OCI-LY7 (cell line): ENCODE measurements at regions not wholly inside any gene's neighbourhood (a gene's known extent, or its start where the extent isn't known, plus 50 kb on each side); places are given as distances from the start of the nearest gene placed in this dataset.
"Not testable (repeated sequence)": the region's sequence is repeated elsewhere in the genome, so short reads cannot be mapped to it uniquely, and the experiment has no call there.

ENCODE experiments used
- BruUV-seq: library from RNA; stranded (reverse); fragments of 400-500 nt; replicated peaks from 2 replicates; lab custom pipeline; 2021; lab: Mats Ljungman, UMichigan
- CTCF ChIA-PET: fragments of 300-600 bp; sonication (Branson Sonifier 250); formaldehyde crosslinking; loops from one replicate; lab custom pipeline; 2022; ENCODE audit warnings: antibody characterized with exemption; ENCODE audit not compliant: unreplicated experiment; lab: Charles Lee
- POLR2A ChIA-PET: fragments of 300-600 bp; sonication (Branson Sonifier 250); formaldehyde crosslinking; loops from one replicate; lab custom pipeline; 2022; ENCODE audit warnings: antibody characterized with exemption; lab: Charles Lee
- DNase-seq: peaks from one replicate; pipeline ENCODE4 v3.0.0-alpha.2; 2015; ENCODE audit warnings: low spot score
- H2AFZ ChIP-seq: fragments of 200-600 bp; sonication (generic), shearing (Covaris generic); 2 replicates; pipeline ENCODE4 v1.6.1; 2014; ENCODE audit warnings: mild to moderate bottlenecking, antibody characterized with exemption, low read length, moderate library complexity
- H3K27ac ChIP-seq: fragments of 200-600 bp; sonication (generic); 2 replicates; pipeline ENCODE4 v1.5.1; 2014; ENCODE audit warnings: mixed run types, low read depth, mild to moderate bottlenecking, moderate library complexity, low read length, inconsistent platforms; ENCODE audit not compliant: poor library complexity, severe bottlenecking
- H3K36me3 ChIP-seq: fragments of 200-600 bp; sonication (generic); 2 replicates; pipeline ENCODE4 v1.6.1; 2014; ENCODE audit warnings: mild to moderate bottlenecking, antibody characterized with exemption, low read length, moderate library complexity, mixed read lengths; ENCODE audit not compliant: insufficient read depth
- H3K4me1 ChIP-seq: fragments of 200-600 bp; sonication (generic); 2 replicates; pipeline ENCODE4 v1.5.1; 2014; ENCODE audit warnings: mild to moderate bottlenecking, low read length; ENCODE audit not compliant: insufficient read depth, poor library complexity, severe bottlenecking
- H3K4me2 ChIP-seq: fragments of 200-600 bp; sonication (generic); 2 replicates; pipeline ENCODE4 v1.6.1; 2014; ENCODE audit warnings: mild to moderate bottlenecking, low read length
- H3K4me3 ChIP-seq: fragments of 200-600 bp; sonication (generic); 2 replicates; pipeline ENCODE4 v1.5.1; 2014; ENCODE audit warnings: mild to moderate bottlenecking, low read depth, low read length; ENCODE audit not compliant: poor library complexity, severe bottlenecking
- H3K79me2 ChIP-seq: fragments of 200-600 bp; sonication (generic); 2 replicates; pipeline ENCODE4 v1.6.1; 2016; ENCODE audit warnings: low read depth, mild to moderate bottlenecking, low read length, moderate library complexity, mixed read lengths; ENCODE audit not compliant: insufficient read depth
- H3K9me2 ChIP-seq: fragments of 200-600 bp; sonication (generic); 2 replicates; pipeline ENCODE4 v1.6.1; 2016; ENCODE audit warnings: mild to moderate bottlenecking, low read length, mixed read lengths; ENCODE audit not compliant: insufficient read depth
- H3K9me3 ChIP-seq: fragments of 200-600 bp; sonication (generic); 2 replicates; pipeline ENCODE4 v1.6.1; 2014; ENCODE audit warnings: mild to moderate bottlenecking, mixed run types, low read length, mixed read lengths
- H4K20me1 ChIP-seq: fragments of 200-600 bp; sonication (generic); 2 replicates; pipeline ENCODE4 v1.6.1; 2014; ENCODE audit warnings: mild to moderate bottlenecking, antibody characterized with exemption, low read length, moderate library complexity, mixed read lengths; ENCODE audit not compliant: insufficient read depth
- EZH2phosphoT487 ChIP-seq: fragments of 200-600 bp; sonication (generic); IDR thresholded peaks from 2 replicates; pipeline ENCODE4 v1.6.1; 2018; ENCODE audit warnings: low read depth, borderline replicate concordance, mild to moderate bottlenecking, mixed run types, antibody characterized with exemption, low read length, moderate library complexity, mixed read lengths
- intact Hi-C: fragments of 100-400 bp; cut with micrococcal nuclease; formaldehyde crosslinking; loops from one replicate; pipeline ENCODE4 v1.10.0; 2022; ENCODE audit not compliant: unreplicated experiment
- TF ChIP-seq, protein P1 (sequence below): fragments of 200-600 bp; sonication (generic); conservative IDR thresholded peaks from 2 replicates; pipeline ENCODE4 v1.5.1; 2014; ENCODE audit warnings: mild to moderate bottlenecking, antibody characterized with exemption, low read length, moderate library complexity, mixed read lengths

DNA sequence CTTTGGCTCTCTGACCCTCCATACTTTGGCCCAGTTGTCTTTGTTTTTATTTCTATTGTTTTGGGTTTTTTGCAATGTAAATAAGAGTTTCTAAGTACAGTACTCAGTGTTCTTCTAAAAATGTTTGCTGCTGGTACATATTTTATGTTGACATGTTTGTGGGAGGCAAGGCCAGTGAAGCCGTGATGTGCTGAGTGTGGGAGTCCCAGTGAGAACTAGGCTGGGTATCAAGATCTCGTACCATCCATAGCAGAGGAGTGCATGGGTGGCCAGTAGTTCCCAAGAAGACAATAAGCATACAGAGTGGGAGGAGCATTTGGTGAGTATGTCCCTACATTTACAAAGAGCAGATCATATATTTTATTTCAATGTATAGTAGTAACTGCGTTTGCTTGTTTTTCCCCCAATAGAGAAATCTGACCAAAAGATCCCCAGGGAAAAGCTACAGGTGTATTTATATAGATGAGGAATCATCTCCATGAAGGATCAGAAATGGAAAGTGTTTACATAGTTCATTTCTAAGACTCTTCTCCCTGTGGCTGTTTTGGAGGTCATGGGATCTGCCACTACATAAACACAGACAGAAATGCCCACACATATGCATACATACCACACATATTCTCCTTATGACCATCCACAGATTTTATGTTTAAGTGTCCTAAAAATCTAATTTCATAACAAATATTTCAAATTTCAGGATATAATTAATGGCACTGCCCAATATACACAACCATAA is 285.9 kb downstream of the ALDH8A1 start:
- Histone ChIP-seq H4K20me1 (no peaks in the 10 kb centered on the region), H3K4me3 (no peak overlapping the region), H3K79me2 (no peaks in the 10 kb centered on the region), H3K9me3 (no peaks in the 10 kb centered on the region), H3K4me1 (no peaks in the 10 kb centered on the region), H3K9me2 (no peaks in the 10 kb centered on the region), H3K27ac (no peak overlapping the region), H3K4me2 (no peak overlapping the region), H2AFZ (no peak overlapping the region), H3K36me3 (no peaks in the 10 kb centered on the region)
- BruUV-seq = no TSS peak
- no peak for TF ChIP-seq EZH2phosphoT487
- TF ChIP-seq, protein P1, sequence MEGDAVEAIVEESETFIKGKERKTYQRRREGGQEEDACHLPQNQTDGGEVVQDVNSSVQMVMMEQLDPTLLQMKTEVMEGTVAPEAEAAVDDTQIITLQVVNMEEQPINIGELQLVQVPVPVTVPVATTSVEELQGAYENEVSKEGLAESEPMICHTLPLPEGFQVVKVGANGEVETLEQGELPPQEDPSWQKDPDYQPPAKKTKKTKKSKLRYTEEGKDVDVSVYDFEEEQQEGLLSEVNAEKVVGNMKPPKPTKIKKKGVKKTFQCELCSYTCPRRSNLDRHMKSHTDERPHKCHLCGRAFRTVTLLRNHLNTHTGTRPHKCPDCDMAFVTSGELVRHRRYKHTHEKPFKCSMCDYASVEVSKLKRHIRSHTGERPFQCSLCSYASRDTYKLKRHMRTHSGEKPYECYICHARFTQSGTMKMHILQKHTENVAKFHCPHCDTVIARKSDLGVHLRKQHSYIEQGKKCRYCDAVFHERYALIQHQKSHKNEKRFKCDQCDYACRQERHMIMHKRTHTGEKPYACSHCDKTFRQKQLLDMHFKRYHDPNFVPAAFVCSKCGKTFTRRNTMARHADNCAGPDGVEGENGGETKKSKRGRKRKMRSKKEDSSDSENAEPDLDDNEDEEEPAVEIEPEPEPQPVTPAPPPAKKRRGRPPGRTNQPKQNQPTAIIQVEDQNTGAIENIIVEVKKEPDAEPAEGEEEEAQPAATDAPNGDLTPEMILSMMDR = no peak
- DNase-seq = no peak
- CTCF ChIA-PET = no interaction called here
- intact Hi-C loops = no loop called here
- POLR2A ChIA-PET = interaction anchor here (0.6 to 0.7 kb wide), 2 partner anchors 9 to 347 kb away, joined by 3 to 5 read pairs; no protein-coding TSS in a partner anchor

DNA sequence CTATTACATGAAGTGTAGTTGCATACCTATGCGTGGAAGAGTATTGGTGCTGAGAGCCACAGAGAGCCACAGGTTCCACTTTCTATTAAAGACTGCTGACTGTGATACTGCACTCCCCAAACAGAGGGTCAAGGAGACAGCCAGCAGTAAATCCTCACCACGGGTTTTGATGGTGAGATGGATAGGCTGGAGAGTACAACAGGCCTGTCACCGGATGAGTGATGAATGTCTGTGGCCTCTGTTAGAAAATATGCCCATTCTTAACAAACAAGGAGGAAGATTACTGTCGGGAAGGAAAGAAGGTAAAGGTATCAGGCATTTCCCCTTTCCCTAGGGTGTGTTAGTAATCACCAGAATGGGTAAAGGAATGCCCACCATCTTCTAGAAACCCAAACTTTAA is 286.5 kb downstream of the ALDH8A1 start:
- DNase-seq = no peak
- ChIA-PET POLR2A (interaction anchor here (0.6 kb wide), 1 partner anchor 347 kb away, joined by 5 read pairs; no protein-coding TSS in a partner anchor), CTCF (no interaction called here)
- H3K4me3 ChIP-seq = no peak overlapping the region
- no peaks in the 10 kb centered on the region for H3K36me3 ChIP-seq
- no peaks in the 10 kb centered on the region for H3K4me1 ChIP-seq
- no peaks in the 10 kb centered on the region for H3K9me2 ChIP-seq
- H3K9me3 ChIP-seq = no peaks in the 10 kb centered on the region
- H2AFZ ChIP-seq = no peak overlapping the region
- no peaks in the 10 kb centered on the region for H4K20me1 ChIP-seq
- no peak for TF ChIP-seq EZH2phosphoT487
- TF ChIP-seq, protein P1 = no peak
- H3K27ac ChIP-seq = no peak overlapping the region
- no peaks in the 10 kb centered on the region for H3K79me2 ChIP-seq
- no peak overlapping the region for H3K4me2 ChIP-seq
- intact Hi-C loops = no loop called here
- no TSS peak for BruUV-seq

DNA sequence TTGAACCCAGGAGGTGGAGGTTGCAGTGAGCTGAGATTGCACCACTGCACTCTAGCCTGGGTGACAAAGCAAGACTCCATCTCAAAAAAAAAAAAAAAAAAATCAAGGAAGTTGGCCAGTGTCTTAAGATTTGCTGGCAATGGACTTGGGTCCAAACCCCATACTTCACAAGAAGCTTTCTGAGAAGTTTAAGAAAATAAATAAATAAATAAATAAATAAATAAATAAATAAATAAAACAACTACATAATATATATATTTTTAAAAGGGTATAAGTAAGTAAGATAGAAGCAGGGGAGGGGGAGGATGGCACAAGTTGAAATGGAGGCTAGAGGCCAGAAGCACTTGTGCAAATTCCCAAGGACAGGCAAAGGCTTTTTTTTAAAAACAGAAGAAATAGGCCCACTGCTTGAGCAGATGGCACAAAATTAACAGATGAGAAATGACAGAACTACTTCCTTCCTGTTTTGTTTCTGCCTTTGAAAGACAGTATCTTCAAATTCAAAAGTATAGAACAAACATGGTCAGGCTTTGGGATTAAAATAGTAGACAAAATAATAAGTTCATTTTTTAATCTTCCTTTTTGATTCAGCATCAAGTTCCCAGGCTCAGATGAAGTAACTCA is 287.7 kb downstream of the ALDH8A1 start:
- no peaks in the 10 kb centered on the region for H3K4me1 ChIP-seq
- ChIA-PET CTCF (no interaction called here), POLR2A (interaction anchor here (0.6 to 0.7 kb wide), 2 partner anchors 89 to 159 kb away, joined by 3 to 5 read pairs; no protein-coding TSS in a partner anchor)
- no peak overlapping the region for H2AFZ ChIP-seq
- H3K79me2 ChIP-seq = no peaks in the 10 kb centered on the region
- TF ChIP-seq, protein P1 = no peak
- no peak for TF ChIP-seq EZH2phosphoT487
- H3K27ac ChIP-seq = no peak overlapping the region
- no peaks in the 10 kb centered on the region for H3K36me3 ChIP-seq
- no peaks in the 10 kb centered on the region for H3K9me3 ChIP-seq
- H3K9me2 ChIP-seq = no peaks in the 10 kb centered on the region
- intact Hi-C loops = no loop called here
- H3K4me2 ChIP-seq = no peak overlapping the region
- no peaks in the 10 kb centered on the region for H4K20me1 ChIP-seq
- no peak overlapping the region for H3K4me3 ChIP-seq
- DNase-seq = no peak
- BruUV-seq = no TSS peak

DNA sequence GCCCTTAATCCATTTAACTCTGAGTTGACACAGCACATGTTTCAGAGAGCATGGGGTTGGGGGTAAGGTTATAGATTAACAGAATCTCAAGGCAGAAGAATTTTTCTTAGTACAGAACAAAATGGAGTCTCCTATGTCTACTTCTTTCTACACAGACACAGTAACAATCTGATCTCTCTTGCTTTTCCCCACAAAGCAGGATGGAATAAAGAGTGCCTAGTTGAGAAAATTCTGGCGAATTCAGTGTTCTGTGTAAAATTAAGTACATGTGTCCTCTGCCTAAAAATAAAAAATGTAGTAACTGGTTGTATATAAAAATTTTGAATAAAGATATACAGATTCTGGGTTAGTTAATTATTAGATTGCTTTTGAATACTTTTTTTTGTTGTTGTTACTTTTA is 290.0 kb downstream of the ALDH8A1 start:
- H4K20me1 ChIP-seq, DNase-seq, H3K27ac ChIP-seq, BruUV-seq, H3K9me3 ChIP-seq, H3K4me3 ChIP-seq, H2AFZ ChIP-seq, H3K4me1 ChIP-seq, H3K79me2 ChIP-seq, H3K4me2 ChIP-seq, intact Hi-C loops, CTCF ChIA-PET, H3K36me3 ChIP-seq, H3K9me2 ChIP-seq: not testable (repeated sequence)
- POLR2A ChIA-PET = interaction anchor here (0.6 kb wide), 1 partner anchor 52 kb away, joined by 3 read pairs; no protein-coding TSS in a partner anchor
